ENCODE measurements at regions not wholly inside any gene's neighbourhood (a gene's known extent, or its start where the extent isn't known, plus 50 kb on each side); places are given as distances from the start of the nearest gene placed in this dataset.

GRCh38 chr9:108720191-108720642 is 135.6 kb downstream of the ACTL7B start:
- no peak for TF ChIP-seq RAD21 (IDR thresholded peaks at IDR 0.05)
- TF ChIP-seq CTCF (IDR thresholded peaks at IDR 0.05; ENCODE audit: low read depth, low read length, missing input control) = no peak
- no peak for TF ChIP-seq MAX (IDR thresholded peaks at IDR 0.05)
- TF ChIP-seq EGR1 (IDR thresholded peaks at IDR 0.05; ENCODE audit: low read depth in 2 of 2) = no peak
- TF ChIP-seq YY1 (IDR thresholded peaks at IDR 0.05) = no peak
- no peak for TF ChIP-seq GABPA (IDR thresholded peaks at IDR 0.05 in 1 of 2, conservative IDR thresholded peaks at IDR 0.05 in 1 of 2)
- TF ChIP-seq JUND (IDR thresholded peaks at IDR 0.05) = no peak
- TF ChIP-seq FOXA1 (IDR thresholded peaks at IDR 0.05) = no peak
- TF ChIP-seq RXRA (IDR thresholded peaks at IDR 0.05) = no peak
- TF ChIP-seq TAF1 (conservative IDR thresholded peaks at IDR 0.05) = no peak
- TF ChIP-seq REST (IDR thresholded peaks at IDR 0.05) = no peak
- TF ChIP-seq SP1 (IDR thresholded peaks at IDR 0.05) = no peak
- no peak for TF ChIP-seq ATF3 (IDR thresholded peaks at IDR 0.05)
